HG02852 (cell line): ENCODE measurements at regions not wholly inside any gene's neighbourhood (a gene's known extent, or its start where the extent isn't known, plus 50 kb on each side); places are given as distances from the start of the nearest gene placed in this dataset.

Experiments
- ATAC-seq: cut with Tn5 transposase; IDR thresholded peaks from one replicate; pipeline ENCODE4 v1.9.1; 2021; ENCODE audit warnings: mild to moderate bottlenecking, moderate library complexity; ENCODE audit not compliant: unreplicated experiment

- peak; percentile 39 for ATAC-seq
Observed at GRCh38 chr1:212557739-212558692, 50.5 kb upstream of the ATF3 start.

DNA sequence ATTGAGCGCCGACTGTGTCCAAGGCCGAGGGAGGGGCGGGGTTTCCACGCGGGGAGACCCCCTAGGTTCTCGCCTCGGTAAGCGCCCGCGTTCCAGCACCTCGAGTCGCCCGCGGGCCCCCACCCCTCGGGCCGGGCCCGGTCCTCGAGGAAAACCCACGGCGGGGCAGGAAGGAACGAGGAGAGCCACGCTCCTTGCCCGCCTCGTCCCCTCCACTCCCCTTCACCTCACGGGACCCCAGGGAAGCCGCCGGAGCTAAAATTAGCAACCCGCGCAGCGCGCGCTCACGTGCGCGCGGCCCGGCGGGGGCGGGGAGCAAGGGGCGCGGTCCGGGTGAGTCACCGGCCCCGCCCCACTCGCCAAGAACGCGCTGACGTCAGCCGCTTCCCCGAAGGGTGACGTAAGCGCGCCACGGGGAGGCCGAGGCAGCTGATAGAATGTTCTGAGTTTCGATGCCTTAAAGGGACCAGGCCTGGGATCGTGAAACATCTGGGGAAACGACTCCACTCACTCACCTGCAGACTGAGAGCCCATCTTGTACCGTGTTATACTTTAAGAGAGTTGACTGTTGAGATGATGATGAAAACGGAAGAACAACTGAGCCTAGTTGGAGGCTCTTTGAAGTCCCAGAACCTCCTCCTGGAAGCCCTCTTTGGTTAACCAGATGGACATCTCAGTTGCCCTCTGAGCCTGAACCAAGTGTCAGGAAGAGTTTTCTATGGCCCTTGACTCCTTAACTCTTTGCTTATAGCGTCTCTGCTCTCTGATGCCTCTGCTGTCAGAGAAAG lies 49.7 kb upstream of the ATF3 start:
- ATAC-seq, result peak; percentile 98
